ENCODE measurements at regions not wholly inside any gene's neighbourhood (a gene's known extent, or its start where the extent isn't known, plus 50 kb on each side); places are given as distances from the start of the nearest gene placed in this dataset.

DNA sequence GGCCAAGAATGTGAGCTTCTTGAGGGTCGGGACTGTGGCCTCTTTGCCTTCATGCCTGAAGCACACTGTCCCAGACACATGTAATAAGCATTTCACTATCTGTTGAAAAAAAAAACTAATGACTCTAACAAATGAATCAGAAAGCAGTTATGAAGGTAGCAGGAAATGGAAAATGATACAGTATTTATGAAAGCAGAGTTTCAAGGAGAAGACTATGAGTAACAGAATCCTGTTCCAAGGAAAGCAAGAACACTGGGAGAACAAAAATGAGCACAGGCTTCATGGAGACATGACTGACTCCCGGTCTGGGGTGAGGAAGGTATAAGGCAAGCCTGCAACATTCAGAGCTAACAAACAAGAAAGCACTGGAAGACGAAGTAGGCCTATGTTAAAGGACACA lies 190.8 kb downstream of the RNF152 start:
- no peak for DNase-seq (ENCODE audit: low spot score in 2 of 2)
- WGBS, 2 donors: 85 to 89% methylated on average over 3 of the region's 3 CpGs
- TF ChIP-seq CTCF (IDR thresholded peaks at IDR 0.05) (no peak), POLR2A (IDR thresholded peaks at IDR 0.05) (no peak)
- H3K4me3 ChIP-seq (ENCODE audit: low read depth, poor library complexity, severe bottlenecking): no peak overlapping the region
- intact Hi-C loops (cut with DNase I; ENCODE audit: low total_unique reads): no loop called here

- no peak for DNase-seq (ENCODE audit: low spot score in 2 of 2)
- no peak for TF ChIP-seq CTCF (IDR thresholded peaks at IDR 0.05)
- no peak for TF ChIP-seq POLR2A (IDR thresholded peaks at IDR 0.05)
- 73 to 84% methylated on average over 5 of the region's 5 CpGs for WGBS, 2 donors
Observed at GRCh38 chr18:61699397-61700110, 193.3 kb downstream of the RNF152 start.

GRCh38 chr18:61697306-61697909 lies 195.4 kb downstream of the RNF152 start:
- intact Hi-C loops (cut with DNase I; ENCODE audit: low total_unique reads): no loop called here
- TF ChIP-seq POLR2A (IDR thresholded peaks at IDR 0.05) (no peak), CTCF (IDR thresholded peaks at IDR 0.05) (no peak)
- 77% methylated on average over 2 of the region's 2 CpGs for WGBS, 2 donors
- DNase-seq (ENCODE audit: low spot score in 2 of 2): no peak
- H3K4me3 ChIP-seq (ENCODE audit: low read depth, poor library complexity, severe bottlenecking): no peak overlapping the region

More at GRCh38 chr18:61699397-61700110, 193.3 kb downstream of the RNF152 start:
- intact Hi-C loops (cut with DNase I; ENCODE audit: low total_unique reads): no loop called here
- no peak overlapping the region for H3K4me3 ChIP-seq (ENCODE audit: low read depth, poor library complexity, severe bottlenecking)

DNA sequence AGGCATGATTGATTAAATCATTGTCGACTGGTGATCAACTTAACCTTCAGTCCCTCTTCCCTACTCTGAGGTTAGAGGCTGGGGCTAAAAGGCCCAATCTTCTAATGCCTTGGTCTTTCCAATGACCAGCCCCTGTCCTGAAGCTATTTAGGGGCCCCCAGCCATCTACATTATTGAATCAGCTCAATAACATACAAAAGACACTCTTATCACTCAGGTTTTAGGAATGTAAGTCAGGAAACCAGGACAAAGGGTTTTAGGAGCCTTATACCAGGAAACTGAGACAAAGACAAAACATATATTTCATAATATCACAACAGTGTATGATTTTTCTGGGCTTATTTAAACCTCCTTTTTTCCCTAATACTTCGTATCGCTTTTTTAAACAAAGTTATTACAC lies 198.6 kb downstream of the RNF152 start:
- TF ChIP-seq POLR2A (IDR thresholded peaks at IDR 0.05) (no peak), CTCF (IDR thresholded peaks at IDR 0.05) (no peak)
- 92 to 95% methylated on average over 3 of the region's 3 CpGs for WGBS, 2 donors
- no peak for DNase-seq (ENCODE audit: low spot score in 2 of 2)
- intact Hi-C loops (cut with DNase I; ENCODE audit: low total_unique reads): no loop called here
- no peak overlapping the region for H3K4me3 ChIP-seq (ENCODE audit: low read depth, poor library complexity, severe bottlenecking)

- TF ChIP-seq CTCF (IDR thresholded peaks at IDR 0.05) (no peak), POLR2A (IDR thresholded peaks at IDR 0.05) (no peak)
- no peak for DNase-seq (ENCODE audit: low spot score in 2 of 2)
- intact Hi-C loops (cut with DNase I; ENCODE audit: low total_unique reads): no loop called here
- WGBS, 2 donors: 71 to 75% methylated on average over 5 of the region's 5 CpGs
- no peak overlapping the region for H3K4me3 ChIP-seq (ENCODE audit: low read depth, poor library complexity, severe bottlenecking)
Observed at GRCh38 chr18:61690418-61691138, 202.2 kb downstream of the RNF152 start.
